Spinal cord (tissue), 9 donors: ENCODE measurements at regions not wholly inside any gene's neighbourhood (a gene's known extent, or its start where the extent isn't known, plus 50 kb on each side); places are given as distances from the start of the nearest gene placed in this dataset.
A peak's percentile ranks its signal among the peaks of the same experiment; 100 is the strongest.
"Not testable (repeated sequence)": the region's sequence is repeated elsewhere in the genome, so short reads cannot be mapped to it uniquely, and the experiment has no call there.

ENCODE experiments used
- DNase-seq, 6 donors: peaks; one replicate each; pipeline versions ENCODE4 v3.0.0 to v3.0.0-alpha.2; 2013 to 2015; ENCODE audit warnings: low spot score in 6 of 6, low read depth in 4 of 6
- H3K27ac ChIP-seq: one replicate; pipeline ENCODE4 v1.5.1; 2013; ENCODE audit warnings: low read depth, low read length, control low read depth
- H3K27me3 ChIP-seq: one replicate; pipeline ENCODE4 v1.6.1; 2013; ENCODE audit warnings: low read length; ENCODE audit not compliant: control insufficient read depth, insufficient read depth
- H3K36me3 ChIP-seq: one replicate; pipeline ENCODE4 v1.6.1; 2013; ENCODE audit warnings: low read length; ENCODE audit not compliant: control insufficient read depth, insufficient read depth
- H3K4me1 ChIP-seq: one replicate; pipeline ENCODE4 v1.6.1; 2013; ENCODE audit warnings: low read length; ENCODE audit not compliant: control insufficient read depth, insufficient read depth
- H3K4me3 ChIP-seq: one replicate; pipeline ENCODE4 v1.5.1; 2013; ENCODE audit warnings: low read depth, low read length, control low read depth
- H3K9me3 ChIP-seq: one replicate; pipeline ENCODE4 v1.6.1; 2013; ENCODE audit warnings: low read length; ENCODE audit not compliant: control insufficient read depth, insufficient read depth
- WGBS: methylation state at CpG from one replicate; pipeline ENCODE4 v1.1.5; 2013; ENCODE audit warnings: missing lambda C conversion rate; ENCODE audit not compliant: insufficient coverage; 5-methylcytosine and 5-hydroxymethylcytosine counted together
- donor health status: healthy.

DNA sequence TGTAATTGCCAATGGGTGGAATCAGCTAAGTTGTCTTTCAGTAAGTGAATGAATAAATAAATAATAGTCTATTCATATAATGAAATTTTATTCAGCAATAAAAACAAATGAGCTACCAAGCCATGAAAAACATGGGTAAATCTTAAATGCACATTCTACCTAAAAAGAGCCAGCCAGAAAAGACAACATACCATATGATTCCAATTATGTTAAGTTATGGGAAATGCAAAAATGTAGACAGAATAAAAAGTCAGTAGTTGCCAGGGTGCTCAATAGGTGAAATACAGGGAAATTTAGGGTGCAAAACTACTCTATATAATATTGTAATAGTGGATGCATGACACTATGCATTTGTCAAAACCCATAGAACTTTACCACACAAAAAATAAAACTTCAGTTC is 277.2 kb upstream of the EPHA6 start:
- H3K4me1 ChIP-seq: no peaks in the 10 kb centered on the region
- H3K36me3 ChIP-seq: no peaks in the 10 kb centered on the region
- no peaks in the 10 kb centered on the region for H3K9me3 ChIP-seq
- H3K27ac ChIP-seq: no peak overlapping the region
- H3K27me3 ChIP-seq: no peaks in the 10 kb centered on the region
- DNase-seq: no peak
- no peak overlapping the region for H3K4me3 ChIP-seq

GRCh38 chr3:96538186-96538585 is 276.2 kb upstream of the EPHA6 start:
- Histone ChIP-seq H3K9me3 (no peaks in the 10 kb centered on the region), H3K36me3 (no peaks in the 10 kb centered on the region), H3K27ac (no peak overlapping the region), H3K4me1 (no peaks in the 10 kb centered on the region), H3K4me3 (no peak overlapping the region), H3K27me3 (no peaks in the 10 kb centered on the region)
- WGBS: no CpG with 5 or more reads among the region's 1 CpG
- DNase-seq: no peak

DNA sequence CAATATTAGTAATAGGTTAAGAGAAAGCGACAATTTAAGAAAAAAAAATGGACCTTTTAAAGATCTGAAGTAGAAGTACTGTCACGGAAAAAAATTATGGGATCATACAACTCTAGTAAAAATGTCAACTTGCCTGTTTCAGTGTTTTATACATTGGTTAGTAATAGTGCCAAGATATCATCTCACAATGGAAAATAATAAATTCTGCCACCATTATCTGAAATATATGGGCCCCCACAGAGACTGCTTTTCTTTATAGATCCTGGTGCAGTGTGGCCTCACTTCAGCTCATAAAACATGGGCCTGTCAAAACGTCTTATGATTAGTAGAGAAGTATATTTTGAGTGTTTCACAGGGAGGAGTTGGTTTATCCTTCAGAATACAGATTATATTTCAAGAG is 266.3 kb upstream of the EPHA6 start:
- WGBS: no CpG with 5 or more reads among the region's 3 CpGs
- H3K9me3 ChIP-seq: peaks cover 3% of the 10 kb centered on the region

DNA sequence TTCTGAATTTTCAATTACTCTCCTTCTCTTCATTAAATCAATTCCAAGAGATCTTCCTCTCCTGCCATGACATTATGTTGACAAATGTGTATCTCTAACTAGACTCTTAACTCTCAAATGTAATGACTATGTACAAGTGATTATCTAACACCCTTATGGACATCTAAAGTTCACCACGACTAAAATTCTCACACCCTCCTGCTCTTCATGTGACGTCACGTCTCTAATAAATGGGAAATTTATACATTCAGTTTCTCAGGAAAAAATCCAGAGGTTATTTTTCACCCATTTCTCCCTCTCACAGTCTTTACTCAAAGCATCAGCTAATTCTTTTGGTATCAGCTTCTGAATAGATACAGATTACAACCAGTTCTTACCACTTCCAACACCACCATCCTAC is 237.5 kb upstream of the EPHA6 start:
- no peak overlapping the region for H3K27ac ChIP-seq
- no peaks in the 10 kb centered on the region for H3K9me3 ChIP-seq
- 67% methylated on average over 1 of the region's 3 CpGs for WGBS
- H3K27me3 ChIP-seq: no peaks in the 10 kb centered on the region
- DNase-seq: no peak
- H3K36me3 ChIP-seq: no peaks in the 10 kb centered on the region
- no peaks in the 10 kb centered on the region for H3K4me1 ChIP-seq
- no peak overlapping the region for H3K4me3 ChIP-seq

More for the DNA sequence above, 266.3 kb upstream of the EPHA6 start:
- Histone ChIP-seq H3K27me3 (no peaks in the 10 kb centered on the region), H3K36me3 (no peaks in the 10 kb centered on the region), H3K27ac (no peak overlapping the region), H3K4me3 (no peak overlapping the region), H3K4me1 (no peaks in the 10 kb centered on the region)
- peak in 2 of 6 donors; percentile 4 to 63 for DNase-seq

GRCh38 chr3:96584066-96584465 is 230.3 kb upstream of the EPHA6 start:
- Histone ChIP-seq H3K27ac (no peak overlapping the region), H3K36me3 (no peaks in the 10 kb centered on the region), H3K4me1 (no peaks in the 10 kb centered on the region), H3K9me3 (no peaks in the 10 kb centered on the region), H3K4me3 (no peak overlapping the region), H3K27me3 (no peaks in the 10 kb centered on the region)
- peak in 1 of 6 donors; percentile 69 for DNase-seq

DNA sequence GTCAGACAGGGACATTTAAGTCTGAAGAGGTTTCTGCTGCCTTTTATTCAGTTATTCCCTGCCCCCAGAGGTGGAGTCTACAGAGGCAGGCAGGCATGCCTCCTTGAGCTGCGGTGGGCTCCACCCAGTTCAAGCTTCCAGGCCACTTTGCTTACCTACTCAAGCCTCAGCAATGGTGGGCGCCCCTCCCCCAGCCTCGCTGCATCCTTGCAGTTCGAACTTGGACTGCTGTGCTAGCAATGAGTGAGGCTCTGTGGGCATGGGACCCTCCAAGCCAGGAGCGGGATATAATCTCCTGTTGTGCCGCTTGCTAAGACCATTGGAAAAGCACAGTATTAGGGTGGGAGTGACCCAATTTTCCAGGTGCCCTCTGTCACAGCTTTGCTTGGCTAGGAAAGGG is 207.5 kb upstream of the EPHA6 start:
- not testable (repeated sequence) for H3K27ac ChIP-seq, H3K9me3 ChIP-seq, H3K36me3 ChIP-seq, H3K27me3 ChIP-seq, H3K4me1 ChIP-seq, DNase-seq, H3K4me3 ChIP-seq
- WGBS: 90% methylated on average over 3 of the region's 6 CpGs

DNA sequence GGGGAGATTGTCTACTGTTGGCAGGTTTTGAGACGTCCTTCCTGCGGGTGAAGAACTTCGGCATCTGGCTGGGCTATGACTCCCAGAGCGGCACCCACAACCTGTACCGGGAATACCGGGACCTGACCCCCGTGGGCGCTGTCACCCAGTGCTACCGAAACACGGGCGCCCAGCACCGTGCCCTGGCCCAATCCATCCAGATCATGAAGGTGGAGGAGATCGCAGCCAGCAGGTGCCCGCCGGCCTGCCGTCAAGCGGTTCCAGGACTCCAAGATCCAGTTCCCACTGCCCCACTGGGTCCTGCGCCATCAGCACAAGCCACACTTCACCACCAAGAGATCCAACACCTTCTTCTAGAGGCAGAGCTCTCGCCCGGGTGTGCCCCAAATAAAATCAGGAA is 194.9 kb upstream of the EPHA6 start:
- DNase-seq: no peak
- Histone ChIP-seq H3K27ac (no peak overlapping the region), H3K36me3 (no peaks in the 10 kb centered on the region), H3K4me3 (no peak overlapping the region), H3K9me3 (no peaks in the 10 kb centered on the region), H3K4me1 (no peaks in the 10 kb centered on the region), H3K27me3 (no peaks in the 10 kb centered on the region)
- WGBS: 98% methylated on average over 13 of the region's 20 CpGs

DNA sequence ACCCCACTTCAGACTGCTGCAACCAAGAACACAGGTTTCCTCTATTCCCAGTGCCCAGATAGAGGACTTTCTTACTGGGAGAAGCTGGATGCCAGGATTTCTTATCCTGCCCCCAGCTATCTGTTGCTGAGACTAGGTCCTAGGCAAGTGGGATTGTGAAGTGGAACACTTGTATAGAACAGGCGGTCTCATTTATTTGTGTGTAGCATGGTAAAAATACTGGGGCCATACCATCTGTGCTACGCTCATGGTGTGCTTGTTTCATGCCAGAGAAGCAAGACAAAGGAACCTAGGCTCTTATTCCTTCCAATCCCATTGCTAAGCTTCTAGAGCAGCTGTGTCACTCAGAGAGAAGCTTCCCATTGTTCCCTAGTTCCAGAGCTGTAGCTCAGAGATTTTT is 191.5 kb upstream of the EPHA6 start:
- no peak overlapping the region for H3K4me3 ChIP-seq
- no peaks in the 10 kb centered on the region for H3K9me3 ChIP-seq
- H3K36me3 ChIP-seq: no peaks in the 10 kb centered on the region
- no peaks in the 10 kb centered on the region for H3K4me1 ChIP-seq
- no peaks in the 10 kb centered on the region for H3K27me3 ChIP-seq
- H3K27ac ChIP-seq: no peak overlapping the region
- DNase-seq: no peak
- 88% methylated on average over 2 of the region's 2 CpGs for WGBS

DNA sequence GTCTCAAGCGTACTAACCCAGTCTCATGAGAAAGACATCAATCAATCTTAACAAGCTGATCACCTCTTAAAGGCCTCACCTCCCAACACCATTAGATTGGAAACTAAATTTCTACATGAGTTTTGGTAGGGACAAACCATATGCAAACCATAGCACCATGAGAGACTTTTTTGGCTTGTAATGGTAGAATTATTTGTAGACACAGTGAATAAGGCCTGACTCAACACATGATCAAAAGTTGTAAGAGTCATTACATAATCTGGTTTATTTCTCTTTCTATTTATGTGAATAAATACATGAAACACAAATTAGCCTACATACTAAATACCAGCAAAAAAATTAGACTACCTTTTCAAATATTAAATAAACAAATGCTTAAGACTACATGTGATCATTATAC is 183.3 kb upstream of the EPHA6 start:
- 80% methylated on average over 1 of the region's 1 CpG for WGBS
- H3K4me1 ChIP-seq: no peaks in the 10 kb centered on the region
- no peak overlapping the region for H3K27ac ChIP-seq
- no peaks in the 10 kb centered on the region for H3K9me3 ChIP-seq
- H3K27me3 ChIP-seq: no peaks in the 10 kb centered on the region
- no peak overlapping the region for H3K4me3 ChIP-seq
- DNase-seq: no peak
- H3K36me3 ChIP-seq: no peaks in the 10 kb centered on the region

DNA sequence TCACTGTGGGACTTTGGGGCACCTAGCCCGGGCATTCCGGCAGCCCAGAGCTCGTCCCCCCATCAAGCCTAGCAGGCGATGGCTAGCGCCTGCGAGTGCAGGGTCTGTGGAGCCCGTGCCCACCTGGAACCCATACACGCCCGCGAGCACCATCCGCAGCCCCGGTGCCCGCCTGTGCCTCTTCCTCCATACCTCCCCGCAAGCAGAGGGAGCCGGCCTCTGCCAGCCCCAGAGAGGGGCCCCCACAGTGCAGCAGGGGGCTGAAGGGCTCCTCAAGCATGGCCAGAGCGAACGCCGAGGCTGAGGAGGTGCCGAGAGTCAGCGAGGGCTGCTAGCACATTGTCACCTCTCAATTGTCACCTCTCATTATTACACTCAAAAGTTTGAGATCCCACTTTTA is 167.8 kb upstream of the EPHA6 start:
- Histone ChIP-seq H3K36me3 (no peaks in the 10 kb centered on the region), H3K27ac (no peak overlapping the region), H3K27me3 (no peaks in the 10 kb centered on the region), H3K4me3 (no peak overlapping the region), H3K9me3 (peaks cover 1% of the 10 kb centered on the region), H3K4me1 (no peaks in the 10 kb centered on the region)
- no peak for DNase-seq
- WGBS: 96% methylated on average over 14 of the region's 20 CpGs

DNA sequence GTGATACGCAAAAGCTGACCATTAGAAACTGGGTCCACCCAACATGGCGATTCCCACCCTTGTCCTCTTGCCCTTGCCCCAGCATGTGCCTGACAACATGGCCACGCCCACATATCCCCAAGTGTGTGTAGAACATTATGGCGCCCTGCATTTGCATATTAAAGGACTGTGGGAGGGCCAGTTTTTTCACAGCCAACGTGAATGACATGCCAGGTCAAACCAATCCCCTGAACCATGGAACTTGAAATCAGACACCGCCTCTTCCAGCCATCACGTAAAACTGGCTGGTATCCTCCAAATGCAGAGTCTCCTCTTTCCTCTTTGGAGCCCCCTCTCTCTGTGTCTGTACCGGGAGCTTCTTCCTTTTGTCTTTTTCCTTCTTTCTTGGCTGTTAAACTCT is 156.7 kb upstream of the EPHA6 start:
- 85% methylated on average over 8 of the region's 8 CpGs for WGBS
- no peak overlapping the region for H3K27ac ChIP-seq
- H3K36me3 ChIP-seq: no peaks in the 10 kb centered on the region
- no peak overlapping the region for H3K4me3 ChIP-seq
- no peak for DNase-seq
- no peaks in the 10 kb centered on the region for H3K4me1 ChIP-seq
- no peaks in the 10 kb centered on the region for H3K27me3 ChIP-seq
- H3K9me3 ChIP-seq: no peaks in the 10 kb centered on the region
